GM18508 (cell line): ENCODE measurements at regions not wholly inside any gene's neighbourhood (a gene's known extent, or its start where the extent isn't known, plus 50 kb on each side); places are given as distances from the start of the nearest gene placed in this dataset.
A peak's percentile ranks its signal among the peaks of the same experiment; 100 is the strongest.

Source experiments
- ATAC-seq: cut with Tn5 transposase; IDR thresholded peaks from one replicate; pipeline ENCODE4 v1.9.1; 2021; ENCODE audit warnings: moderate number of reproducible peaks; ENCODE audit not compliant: insufficient read depth, unreplicated experiment

- peak; percentile 81 for ATAC-seq
Measured at GRCh38 chr10:83917537-83918506, 221.5 kb upstream of the GHITM start.

GRCh38 chr10:83919187-83919586, 220.1 kb upstream of the GHITM start:
- ATAC-seq = no peak

- no peak for ATAC-seq
Measured at GRCh38 chr10:83921984-83922860, 217.1 kb upstream of the GHITM start.

GRCh38 chr10:83925133-83925532, 214.2 kb upstream of the GHITM start:
- no peak for ATAC-seq

GRCh38 chr10:83926606-83927005, 212.7 kb upstream of the GHITM start:
- ATAC-seq = no peak

- ATAC-seq = no peak
Measured at GRCh38 chr10:83927166-83927565, 212.1 kb upstream of the GHITM start.

GRCh38 chr10:83929399-83929798, 209.9 kb upstream of the GHITM start:
- no peak for ATAC-seq

- no peak for ATAC-seq
Measured at GRCh38 chr10:83931669-83932068, 207.6 kb upstream of the GHITM start.

GRCh38 chr10:83932245-83932644, 207.1 kb upstream of the GHITM start:
- no peak for ATAC-seq

GRCh38 chr10:83934062-83934461, 205.2 kb upstream of the GHITM start:
- no peak for ATAC-seq

GRCh38 chr10:83934641-83935338, 204.5 kb upstream of the GHITM start:
- ATAC-seq = no peak

- no peak for ATAC-seq
Measured at GRCh38 chr10:83935339-83935736, 204.0 kb upstream of the GHITM start.

GRCh38 chr10:83935911-83936310, 203.4 kb upstream of the GHITM start:
- no peak for ATAC-seq

- no peak for ATAC-seq
Measured at GRCh38 chr10:83937161-83937560, 202.1 kb upstream of the GHITM start.

- no peak for ATAC-seq
Measured at GRCh38 chr10:83937826-83938225, 201.5 kb upstream of the GHITM start.

GRCh38 chr10:83941189-83941588, 198.1 kb upstream of the GHITM start:
- no peak for ATAC-seq

GRCh38 chr10:83942410-83942809, 196.9 kb upstream of the GHITM start:
- ATAC-seq = no peak

GRCh38 chr10:83943049-83943448, 196.3 kb upstream of the GHITM start:
- ATAC-seq = no peak

- no peak for ATAC-seq
Measured at GRCh38 chr10:83943920-83944319, 195.4 kb upstream of the GHITM start.

- no peak for ATAC-seq
Measured at GRCh38 chr10:83945982-83946718, 193.2 kb upstream of the GHITM start.
